ENCODE measurements at regions not wholly inside any gene's neighbourhood (a gene's known extent, or its start where the extent isn't known, plus 50 kb on each side); places are given as distances from the start of the nearest gene placed in this dataset.

DNA sequence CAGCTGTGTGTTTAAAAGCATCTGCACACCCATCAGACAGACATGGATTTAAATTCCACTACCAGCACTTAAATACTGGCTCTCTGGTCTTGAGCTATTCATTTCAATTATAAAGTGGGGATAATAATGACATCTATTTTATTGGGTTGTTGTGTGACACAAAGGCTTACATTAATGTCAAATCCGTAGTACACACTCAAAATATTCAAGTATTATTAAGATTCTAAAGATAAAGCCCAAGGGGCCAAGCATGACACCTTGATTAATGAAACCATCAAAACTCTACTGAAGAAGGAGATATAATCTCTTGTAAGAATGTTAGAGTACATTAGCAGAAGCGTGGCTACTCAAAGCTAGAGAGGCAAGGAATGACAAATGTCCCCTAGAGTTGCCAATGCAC is 743.0 kb downstream of the KCTD16 start:
- DNase-seq, result no peak

DNA sequence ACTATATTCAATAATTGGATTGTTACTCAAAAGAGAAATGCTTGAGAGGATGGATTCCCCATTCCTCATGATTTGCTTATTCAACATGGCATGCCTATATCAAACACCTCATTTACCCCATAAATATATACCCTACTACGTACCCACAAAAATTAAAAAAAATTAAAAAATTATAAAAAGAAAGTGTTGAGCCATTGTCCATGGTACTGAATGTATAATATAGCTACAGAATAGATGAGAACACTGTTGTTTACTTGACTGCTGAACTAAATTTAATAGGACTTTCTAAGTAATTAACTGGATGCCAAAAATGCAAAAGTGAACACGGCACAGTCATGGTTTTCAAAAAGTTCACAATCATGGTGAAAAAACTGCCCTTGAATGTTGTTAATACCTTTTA is 725.8 kb downstream of the KCTD16 start:
- DNase-seq, result no peak

DNA sequence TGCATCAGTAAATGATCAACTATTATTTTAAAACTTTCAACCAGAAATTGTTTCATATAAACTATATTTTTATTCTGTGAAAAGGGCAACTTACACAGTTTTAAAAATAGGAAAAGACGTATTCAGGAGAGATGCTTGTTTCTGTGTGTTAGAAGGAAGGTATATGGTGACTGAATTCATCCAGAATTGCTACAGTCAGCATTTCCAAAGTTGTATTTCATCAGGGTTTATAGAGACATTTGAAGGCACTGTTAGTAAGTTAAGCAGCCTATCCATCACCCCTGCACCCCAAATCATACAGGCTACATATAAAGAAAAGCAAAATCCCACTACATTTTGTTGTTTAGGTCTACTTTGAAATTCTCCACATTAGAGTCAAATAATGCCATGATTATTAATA is 716.0 kb downstream of the KCTD16 start:
- no peak for DNase-seq

DNA sequence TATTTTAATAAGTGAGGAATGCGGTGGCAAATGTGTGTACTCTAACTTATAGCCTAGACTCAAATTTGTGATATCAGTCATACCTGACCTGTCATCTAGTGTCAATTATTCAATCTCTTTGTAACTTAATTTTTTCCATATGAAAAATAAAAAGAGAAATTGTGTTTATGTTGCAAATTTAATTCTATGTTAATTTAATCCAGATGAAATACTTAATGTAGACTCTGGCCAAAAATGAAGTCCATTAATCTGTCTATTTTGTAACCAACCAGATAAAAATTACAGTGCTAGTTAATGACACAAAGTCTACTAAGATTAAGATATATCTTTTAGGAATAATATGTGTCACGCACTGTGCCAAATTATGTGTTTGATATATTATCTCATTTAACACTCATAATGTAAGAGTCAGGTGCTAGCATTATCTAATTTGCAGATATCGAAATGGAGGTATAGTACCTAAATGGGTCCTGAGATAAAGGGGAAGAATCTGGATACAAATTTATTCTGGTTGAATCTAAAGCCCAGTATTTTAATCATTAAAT is 712.1 kb downstream of the KCTD16 start:
- no peak for DNase-seq

DNA sequence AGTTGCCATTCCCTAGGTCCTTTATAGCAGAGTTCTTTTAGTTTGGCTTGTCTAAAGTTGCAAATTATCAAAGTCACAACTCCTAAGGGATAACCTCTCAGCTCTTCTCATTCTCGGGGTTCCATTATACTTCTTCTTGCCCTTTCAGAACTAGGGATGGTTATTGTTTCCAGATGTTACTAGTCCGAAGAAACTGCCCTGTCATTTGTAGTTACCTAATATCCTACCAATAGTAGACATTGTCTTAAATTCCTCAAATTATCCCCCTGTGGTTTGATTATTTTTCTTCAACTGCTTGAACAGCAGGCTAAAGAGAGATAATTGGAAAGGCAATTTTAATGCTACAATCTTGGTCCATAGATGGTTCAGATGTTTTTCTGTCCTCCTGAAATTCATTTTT is 709.8 kb downstream of the KCTD16 start:
- DNase-seq, result no peak

DNA sequence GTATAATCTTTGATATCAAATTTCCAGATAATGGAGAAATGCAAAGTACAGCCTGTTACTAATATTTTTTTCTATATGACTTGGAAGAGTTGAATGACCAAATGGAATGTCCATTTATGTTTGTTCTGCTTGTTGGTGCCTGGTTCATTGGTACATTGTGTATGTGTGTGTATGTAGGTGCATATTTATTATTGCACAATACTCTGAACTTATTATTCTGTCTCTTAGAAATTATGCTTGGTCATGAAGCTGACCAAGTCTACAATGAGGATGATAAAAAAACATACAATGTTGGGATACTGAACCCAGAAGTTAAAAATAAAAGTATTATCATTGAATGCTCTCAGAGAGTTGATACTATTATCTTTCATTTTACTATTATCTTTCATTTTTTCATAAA is 706.3 kb downstream of the KCTD16 start:
- no peak for DNase-seq

DNA sequence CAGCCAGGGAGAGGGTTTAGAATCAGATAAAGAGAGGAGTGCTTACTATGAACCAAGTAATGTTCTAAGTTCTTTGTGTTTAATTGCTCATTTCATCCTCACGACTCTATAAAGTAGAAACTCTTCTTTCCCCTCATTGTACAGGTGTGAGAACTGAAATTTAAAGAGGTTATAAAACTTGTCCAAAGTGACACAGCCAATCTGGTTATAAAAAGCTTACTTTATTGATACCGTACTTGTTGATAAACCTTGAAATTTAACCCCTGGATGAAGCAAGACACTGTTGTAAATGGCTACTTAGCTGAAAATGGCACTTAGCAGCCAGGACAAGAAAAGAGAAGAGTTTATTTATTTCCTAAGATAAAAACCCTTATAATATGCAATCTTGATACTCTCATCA is 702.4 kb downstream of the KCTD16 start:
- no peak for DNase-seq

DNA sequence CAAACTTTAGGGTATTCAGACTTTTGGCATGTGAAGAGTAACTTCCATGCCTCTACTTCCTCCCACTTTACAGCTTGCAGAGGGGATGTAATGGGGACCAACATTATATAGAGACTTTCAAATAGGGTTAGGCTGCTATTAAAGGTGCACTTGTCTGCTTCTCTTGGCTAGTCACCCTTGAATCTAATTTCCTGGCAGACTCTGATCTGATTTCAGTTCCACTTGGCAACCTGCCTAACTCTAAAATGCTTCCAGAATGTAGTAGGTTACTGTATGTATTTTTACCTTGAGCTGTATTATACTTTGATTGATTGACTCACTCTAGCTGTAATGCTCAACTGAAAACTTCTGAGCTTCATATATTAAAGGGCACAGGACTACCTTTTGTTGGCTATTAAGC is 693.4 kb downstream of the KCTD16 start:
- no peak for DNase-seq

DNA sequence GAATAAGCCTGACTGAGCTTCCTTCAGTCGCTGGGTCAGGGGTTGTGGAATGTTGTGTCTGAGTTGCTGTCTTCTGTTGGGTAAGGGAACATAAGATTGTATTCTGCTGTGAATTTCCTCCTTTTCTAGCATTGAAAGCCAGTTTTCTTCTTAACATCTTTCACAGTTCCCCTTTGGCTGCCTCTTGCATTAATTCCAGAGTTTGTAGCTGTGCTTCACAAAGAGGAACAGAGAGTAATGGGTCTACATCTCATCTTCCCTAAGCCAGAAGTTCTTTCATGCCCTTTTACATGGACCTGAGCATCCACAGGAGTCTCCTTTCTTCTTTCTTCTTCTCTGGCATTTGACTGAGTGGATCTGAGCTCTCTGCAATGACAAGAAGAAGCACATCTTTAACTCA is 686.8 kb downstream of the KCTD16 start:
- DNase-seq, result no peak

DNA sequence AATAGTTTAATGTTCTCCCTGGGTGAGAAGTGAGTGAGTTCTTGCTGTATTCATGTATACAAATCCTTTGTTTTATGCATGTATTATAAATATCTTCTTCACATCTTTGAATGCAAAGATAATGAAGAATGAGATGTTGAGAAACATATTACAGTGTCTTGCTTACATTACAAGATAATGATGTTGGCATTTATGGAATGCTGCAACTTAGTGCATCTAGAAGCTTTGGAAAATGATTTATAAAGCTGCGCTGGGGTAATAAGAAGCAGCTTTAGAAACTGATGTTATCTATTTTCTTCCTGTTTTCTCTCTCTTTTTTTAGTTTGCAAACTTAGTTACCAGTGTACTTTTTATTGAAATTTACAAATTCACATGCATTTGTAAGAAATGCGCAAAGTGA is 673.4 kb downstream of the KCTD16 start:
- no peak for DNase-seq

DNA sequence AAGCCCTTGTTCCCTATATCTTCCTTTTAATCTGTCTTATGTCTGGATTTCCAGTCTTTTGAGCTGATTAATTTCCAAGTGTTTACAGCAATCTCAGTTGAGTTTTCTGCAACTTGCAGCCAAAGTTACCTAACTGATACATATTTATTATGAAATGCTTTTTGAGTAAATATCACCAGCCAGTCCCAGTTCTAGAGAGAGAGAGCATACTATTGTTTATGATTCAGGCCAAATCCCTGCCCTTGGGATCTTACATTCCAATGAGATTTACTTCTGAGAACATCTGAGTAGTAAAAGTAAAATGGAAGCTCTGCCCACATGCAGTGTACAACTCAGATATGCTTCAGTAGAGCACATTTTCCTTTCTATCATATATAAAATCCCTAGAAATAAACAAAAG is 661.7 kb downstream of the KCTD16 start:
- no peak for DNase-seq

DNA sequence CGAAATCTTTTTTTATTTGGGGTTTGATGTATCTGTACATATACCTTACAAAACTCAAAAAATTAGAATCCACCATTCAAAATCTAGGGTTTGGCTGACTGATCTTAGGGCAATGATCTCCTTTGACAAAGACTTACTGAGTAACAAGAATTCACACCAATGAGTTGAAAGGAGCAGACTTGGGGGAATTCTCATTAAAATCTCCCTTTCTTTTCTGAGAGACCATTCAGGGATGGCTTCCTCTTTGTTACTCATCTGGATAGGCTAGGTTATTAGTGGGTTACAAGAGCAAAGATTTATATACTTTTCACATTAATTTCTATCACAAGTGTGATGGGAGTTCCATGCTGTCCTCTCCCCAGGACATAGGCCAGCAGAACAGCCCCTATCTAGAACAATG is 661.0 kb downstream of the KCTD16 start:
- DNase-seq, result no peak

DNA sequence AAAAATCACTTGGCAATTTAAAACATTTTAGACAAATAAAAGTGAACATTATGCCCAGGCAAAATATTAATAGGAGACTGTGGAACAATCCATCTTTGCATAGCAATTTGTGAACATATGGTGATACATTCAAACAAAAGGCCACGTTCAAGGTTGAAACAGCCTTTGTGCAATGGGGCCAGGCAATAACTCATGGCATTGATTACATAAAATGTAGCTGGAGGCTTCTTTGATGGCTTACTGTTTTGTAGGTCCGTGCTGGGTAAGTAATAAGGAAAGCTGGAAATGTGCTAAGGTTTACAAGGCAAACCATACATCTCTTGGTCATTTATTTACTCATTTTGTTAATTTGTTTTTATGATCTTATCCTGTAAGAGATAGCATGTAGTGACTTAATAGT is 651.8 kb downstream of the KCTD16 start:
- DNase-seq, result no peak

DNA sequence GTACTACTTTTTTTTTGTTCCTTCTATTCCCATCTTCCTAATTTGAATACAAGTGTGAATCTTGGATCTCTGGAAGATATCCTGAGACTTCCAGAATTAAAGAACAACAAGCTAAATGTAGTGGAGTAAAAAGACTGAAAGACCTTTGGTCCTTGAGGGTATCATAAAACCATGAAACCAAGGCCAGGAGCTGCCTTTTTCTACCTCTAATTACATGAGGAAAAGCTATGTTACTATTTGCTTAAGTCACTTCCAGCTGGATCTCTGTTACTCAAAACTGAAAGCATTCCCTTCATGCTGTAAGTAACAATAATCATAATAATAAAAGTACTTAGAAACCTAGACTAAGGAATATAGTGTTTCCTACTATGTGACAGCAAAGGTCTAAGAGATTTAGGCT is 649.6 kb downstream of the KCTD16 start:
- DNase-seq, result no peak

DNA sequence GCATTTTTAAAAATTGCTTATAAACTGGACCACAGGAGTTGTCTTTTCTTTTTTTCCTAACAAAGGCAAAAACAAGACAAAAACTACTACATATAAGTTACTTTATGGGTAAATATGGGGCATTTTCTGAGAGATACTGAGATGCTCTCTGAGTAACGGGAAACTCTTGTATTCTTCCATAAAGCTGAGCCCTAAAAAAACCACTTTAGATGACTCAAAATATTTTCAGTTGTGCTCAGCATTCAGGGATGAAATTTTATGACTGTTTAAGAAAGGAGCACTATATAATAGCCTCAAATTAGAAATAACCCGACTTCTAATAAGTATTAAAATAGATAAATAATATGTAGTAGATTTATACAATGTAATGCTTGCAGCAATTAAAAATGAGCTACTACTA is 644.5 kb downstream of the KCTD16 start:
- no peak for DNase-seq

DNA sequence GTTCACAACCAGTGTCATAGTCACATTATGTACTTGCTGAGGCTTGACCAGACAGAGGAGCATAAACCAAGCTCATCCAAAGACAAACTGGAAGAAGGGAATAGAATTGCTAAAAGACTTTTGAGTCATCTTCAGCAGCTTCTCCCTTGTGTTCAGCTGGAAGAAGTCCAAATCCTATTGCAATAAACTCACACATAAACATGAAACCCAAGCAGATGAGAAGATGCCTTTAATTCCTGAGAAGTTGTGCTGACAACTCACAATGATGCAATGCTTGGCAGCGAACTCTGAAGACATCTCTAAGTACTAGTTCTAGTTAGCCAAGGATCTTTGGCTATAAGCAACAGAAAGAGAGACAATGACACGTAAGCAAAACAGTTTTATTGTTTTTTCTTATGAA is 642.1 kb downstream of the KCTD16 start:
- no peak for DNase-seq

DNA sequence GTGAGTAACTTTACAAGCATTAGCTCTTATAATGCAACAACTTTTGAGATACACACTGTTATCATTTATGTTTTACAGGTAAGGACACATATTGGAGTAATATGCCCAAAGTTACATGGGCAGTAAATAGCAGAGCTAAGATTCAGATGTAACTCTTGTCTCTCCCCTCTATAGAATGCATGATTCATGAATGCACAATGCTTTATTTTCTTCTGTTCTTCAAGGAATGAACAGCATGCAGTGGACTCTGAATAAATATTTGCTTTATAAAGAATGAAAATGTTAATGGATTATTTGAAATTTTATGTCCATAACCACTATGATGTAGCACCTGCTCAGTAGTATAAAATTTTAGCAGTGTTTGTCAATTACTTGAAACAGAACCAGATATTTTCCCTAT is 629.5 kb downstream of the KCTD16 start:
- DNase-seq, result no peak

DNA sequence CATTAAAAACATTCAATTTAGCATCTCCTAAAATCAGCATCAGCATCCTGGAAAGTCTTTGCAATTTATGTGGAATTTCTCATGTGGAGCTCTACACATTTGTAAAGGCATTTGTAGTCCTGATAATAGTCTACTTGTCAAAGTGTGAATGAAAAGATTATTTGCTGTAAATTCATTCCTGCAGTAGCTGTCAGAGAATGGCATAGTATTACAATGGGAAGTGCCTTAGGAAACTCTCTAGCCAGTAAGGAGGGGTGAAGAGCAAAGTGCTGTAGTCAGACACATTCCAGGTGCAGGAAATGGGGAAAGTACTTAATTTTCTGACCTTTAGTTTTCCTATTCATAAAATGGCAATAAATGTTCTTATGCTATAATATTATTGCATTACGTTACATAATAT is 627.9 kb downstream of the KCTD16 start:
- DNase-seq, result no peak

DNA sequence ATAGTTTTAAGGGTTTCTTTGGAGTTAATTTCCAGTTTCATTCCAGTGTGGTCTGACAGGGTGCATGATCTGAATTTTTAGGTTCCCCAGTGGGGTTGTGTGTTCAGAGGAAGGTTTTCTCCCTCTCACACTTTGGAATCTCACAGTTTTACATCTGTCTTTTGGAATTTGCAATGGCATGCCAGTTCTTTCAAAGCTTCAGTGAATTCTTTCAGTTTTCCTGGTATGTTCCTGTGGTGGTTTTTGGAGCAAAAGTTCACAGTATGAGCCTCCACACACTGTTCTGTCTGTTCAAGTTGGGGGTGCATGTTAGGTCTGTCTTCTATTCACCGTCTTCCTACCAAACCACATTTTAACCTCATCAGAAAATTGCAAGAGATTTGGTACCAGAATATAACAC is 624.2 kb downstream of the KCTD16 start:
- DNase-seq, result no peak

DNA sequence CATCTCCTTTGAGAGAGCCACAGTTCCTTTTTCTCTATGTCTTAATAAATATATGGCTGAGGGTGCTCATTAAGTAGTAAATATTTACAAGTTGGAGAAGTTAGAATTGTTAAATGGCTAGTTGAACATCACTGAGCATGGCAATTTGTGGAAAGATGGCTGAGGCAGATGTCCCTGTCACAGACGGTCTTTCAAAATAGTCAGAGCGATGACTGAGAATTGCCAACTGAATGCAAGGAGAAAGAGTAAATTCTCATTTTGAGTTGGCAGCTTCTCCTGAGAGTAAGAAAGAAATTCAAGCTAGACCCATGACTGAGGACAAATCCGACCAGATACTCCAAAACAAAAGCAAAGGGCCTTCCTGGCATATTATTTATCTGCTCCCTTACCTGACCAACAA is 617.9 kb downstream of the KCTD16 start:
- no peak for DNase-seq

DNA sequence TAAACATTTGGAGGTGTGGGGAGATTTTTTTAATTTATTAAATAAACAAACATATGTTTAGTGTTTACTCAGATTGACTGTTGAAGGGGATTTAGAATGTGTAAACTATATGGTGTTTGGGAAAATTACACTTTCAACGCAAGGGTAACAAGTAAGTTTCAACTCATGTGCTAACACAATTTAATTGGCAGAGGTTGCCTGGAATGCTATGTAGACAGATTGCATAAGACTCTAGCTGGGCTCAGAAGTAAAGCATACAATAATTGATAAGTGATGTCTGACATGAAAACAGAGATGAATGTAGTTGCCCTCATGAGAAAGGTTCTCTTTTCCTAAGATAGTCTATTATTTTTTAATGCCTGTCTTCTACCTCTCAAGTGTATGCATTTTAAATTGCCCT is 617.4 kb downstream of the KCTD16 start:
- no peak for DNase-seq

DNA sequence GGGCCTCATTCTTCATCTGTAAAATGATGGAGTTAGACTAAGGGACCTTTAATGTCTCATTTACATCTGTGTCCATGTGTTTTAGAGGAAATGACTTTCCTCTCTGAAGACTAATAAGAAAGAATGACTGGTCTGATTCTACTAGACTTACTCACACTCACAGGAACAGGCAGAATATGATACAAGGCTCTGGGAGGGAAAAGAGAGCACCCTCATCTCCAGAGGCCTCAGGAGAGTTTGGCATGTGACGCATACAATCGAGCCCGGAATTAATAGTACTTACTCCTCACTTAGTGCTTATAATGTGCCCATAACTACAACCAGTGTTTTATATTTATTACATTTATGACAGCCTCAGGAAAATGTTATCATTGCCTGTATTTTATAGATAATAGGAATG is 608.7 kb downstream of the KCTD16 start:
- DNase-seq, result no peak

DNA sequence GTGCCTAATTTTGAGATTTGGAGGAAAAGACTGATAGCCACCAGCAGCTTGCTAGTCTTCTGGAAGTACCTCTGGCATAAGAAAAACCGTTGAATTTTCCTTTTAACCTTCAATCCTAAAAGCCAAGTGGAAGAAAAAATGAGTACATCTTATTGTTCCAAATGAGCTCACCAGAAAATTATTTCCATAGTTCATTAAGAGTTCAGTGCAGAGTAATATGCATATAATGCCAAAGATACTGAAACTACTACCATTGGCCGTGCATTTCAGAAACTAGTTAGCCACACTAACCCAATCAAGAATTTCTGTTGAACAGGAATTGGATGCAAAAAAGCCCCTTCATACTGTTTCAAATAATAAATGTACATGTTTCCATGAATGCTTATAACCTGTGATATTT is 607.9 kb downstream of the KCTD16 start:
- DNase-seq, result no peak

DNA sequence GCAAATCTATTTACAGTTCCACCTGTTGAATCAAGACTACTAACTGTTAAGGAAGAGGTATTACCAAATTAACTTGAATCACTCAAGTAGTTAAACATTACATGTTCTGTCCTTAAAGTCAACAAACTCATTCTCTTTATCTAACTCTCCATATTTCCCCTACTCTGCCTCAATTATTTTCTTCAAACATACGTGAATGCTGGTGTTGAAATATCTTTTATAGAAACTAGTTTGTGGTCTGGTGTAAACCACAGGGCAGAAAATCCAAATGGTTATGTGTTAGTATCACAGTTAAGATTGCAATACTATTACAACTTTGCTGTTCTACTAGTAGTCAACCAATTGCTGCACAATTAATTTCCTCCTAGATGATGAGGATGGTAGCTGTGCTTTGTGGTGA is 603.5 kb downstream of the KCTD16 start:
- no peak for DNase-seq

DNA sequence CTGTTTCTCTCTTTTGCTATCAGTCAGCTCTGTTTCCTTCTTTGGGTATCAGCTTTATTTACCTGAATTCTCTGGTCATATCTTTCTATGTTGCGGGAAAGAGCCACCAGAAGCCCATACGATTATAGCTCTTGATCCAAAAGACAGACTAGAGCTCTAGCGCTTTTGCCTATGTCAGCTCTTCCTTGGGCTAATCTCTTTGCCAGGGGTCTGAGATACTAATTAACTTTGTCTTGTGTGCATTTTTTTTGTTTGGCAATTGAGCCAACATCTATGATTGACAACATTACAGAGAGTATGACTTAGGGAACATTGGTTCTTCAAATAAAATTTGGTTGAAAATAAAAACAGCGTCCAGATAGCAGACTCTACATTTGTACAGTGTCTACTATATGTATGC is 603.0 kb downstream of the KCTD16 start:
- DNase-seq, result no peak

DNA sequence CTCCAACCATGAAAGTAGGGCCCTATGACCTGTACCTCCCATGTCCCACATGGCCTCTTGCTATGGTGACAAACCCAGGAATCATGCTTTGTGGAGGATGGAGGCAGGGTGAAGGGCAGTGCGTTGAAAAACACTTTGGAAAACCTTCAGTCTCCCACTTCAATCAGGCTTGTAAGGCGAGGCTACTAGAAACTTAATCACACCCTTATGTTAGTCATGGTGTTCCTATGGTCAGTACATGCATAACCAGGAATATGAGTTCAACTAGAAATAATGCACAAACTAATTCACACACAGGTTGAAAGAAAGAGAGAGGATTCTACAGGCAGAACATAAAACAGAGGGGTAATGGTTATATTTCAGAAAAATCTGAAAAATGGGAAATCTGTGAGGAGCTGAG is 601.1 kb downstream of the KCTD16 start:
- DNase-seq, result no peak

All from DMS53 (cell line).